ENCODE measurements at regions not wholly inside any gene's neighbourhood (a gene's known extent, or its start where the extent isn't known, plus 50 kb on each side); places are given as distances from the start of the nearest gene placed in this dataset.

- H3K27me3 Mint-ChIP-seq = peaks cover 59% of the 10 kb centered on the region
- DNase-seq (ENCODE audit: low spot score in 2 of 2) (no peak), ATAC-seq (replicated peaks; ENCODE audit: extremely low read depth, poor library complexity, severe bottlenecking) (no peak)
- H3K4me3 Mint-ChIP-seq = no peak overlapping the region
- H3K36me3 Mint-ChIP-seq (ENCODE audit: insufficient read depth) = no peaks in the 10 kb centered on the region
- H3K9me3 Mint-ChIP-seq = no peaks in the 10 kb centered on the region
- no peak overlapping the region for H3K27ac Mint-ChIP-seq (ENCODE audit: low read depth)
- H3K4me1 Mint-ChIP-seq = no peaks in the 10 kb centered on the region
Observed at GRCh38 chr20:10133532-10133931, 85.1 kb upstream of the SNAP25 start.

DNA sequence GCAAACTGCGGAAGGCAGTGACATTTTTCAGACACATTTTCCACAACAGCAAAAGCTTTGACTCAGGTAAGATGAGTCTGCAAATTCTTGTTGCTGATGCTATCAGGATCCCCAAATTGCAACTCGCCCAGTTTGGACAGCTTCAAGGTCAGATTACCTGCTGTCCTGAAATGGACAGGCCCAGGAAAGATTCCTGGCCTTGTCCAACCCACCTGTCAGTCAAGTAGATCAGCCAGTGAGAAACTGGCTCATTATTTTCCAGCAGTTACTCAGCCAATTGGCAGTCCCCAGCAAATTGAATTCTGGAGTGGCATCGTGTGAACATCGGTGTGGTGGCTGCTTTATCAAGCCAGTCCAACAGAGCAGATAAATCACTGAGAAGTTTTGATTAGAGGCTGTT, 84.5 kb upstream of the SNAP25 start:
- Mint-ChIP-seq H3K4me3 (no peak overlapping the region), H3K27me3 (peaks cover 52% of the 10 kb centered on the region), H3K36me3 (ENCODE audit: insufficient read depth) (no peaks in the 10 kb centered on the region), H3K4me1 (no peaks in the 10 kb centered on the region), H3K27ac (ENCODE audit: low read depth) (no peak overlapping the region), H3K9me3 (no peaks in the 10 kb centered on the region)
- no peak for ATAC-seq (replicated peaks; ENCODE audit: extremely low read depth, poor library complexity, severe bottlenecking)
- DNase-seq (ENCODE audit: low spot score in 2 of 2) = no peak

DNA sequence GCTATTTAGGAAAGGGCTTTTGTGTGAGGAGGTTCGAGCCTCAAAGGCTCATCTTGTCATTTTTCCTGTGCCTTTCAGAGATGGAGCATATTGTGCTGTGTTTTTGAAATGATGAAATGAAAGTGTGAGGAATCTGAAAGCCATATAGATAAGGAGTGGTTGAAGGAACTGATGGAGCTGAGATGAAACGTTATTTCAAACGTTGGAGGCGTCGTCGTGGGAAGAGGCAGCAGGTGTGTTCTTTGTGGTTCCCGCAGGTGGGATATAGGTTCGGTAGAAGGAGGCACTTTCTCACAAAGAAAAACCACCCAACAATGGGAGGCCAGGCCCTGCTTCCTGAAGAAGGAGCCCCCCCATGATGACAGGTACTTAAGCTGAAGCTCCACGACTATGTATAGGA, 83.2 kb upstream of the SNAP25 start:
- no peak for ATAC-seq (replicated peaks; ENCODE audit: extremely low read depth, poor library complexity, severe bottlenecking)
- Mint-ChIP-seq H3K36me3 (ENCODE audit: insufficient read depth) (no peaks in the 10 kb centered on the region), H3K27ac (ENCODE audit: low read depth) (no peak overlapping the region), H3K27me3 (peaks cover 40% of the 10 kb centered on the region), H3K9me3 (no peaks in the 10 kb centered on the region), H3K4me1 (no peaks in the 10 kb centered on the region), H3K4me3 (no peak overlapping the region)
- DNase-seq (ENCODE audit: low spot score in 2 of 2) = no peak

- Mint-ChIP-seq H3K9me3 (no peaks in the 10 kb centered on the region), H3K27ac (ENCODE audit: low read depth) (no peak overlapping the region), H3K4me1 (no peaks in the 10 kb centered on the region), H3K4me3 (no peak overlapping the region), H3K36me3 (ENCODE audit: insufficient read depth) (no peaks in the 10 kb centered on the region), H3K27me3 (peaks cover 41% of the 10 kb centered on the region)
- no peak for ATAC-seq (replicated peaks; ENCODE audit: extremely low read depth, poor library complexity, severe bottlenecking)
- no peak for DNase-seq (ENCODE audit: low spot score in 2 of 2)
Observed at GRCh38 chr20:10137032-10137431, 81.6 kb upstream of the SNAP25 start.

DNA sequence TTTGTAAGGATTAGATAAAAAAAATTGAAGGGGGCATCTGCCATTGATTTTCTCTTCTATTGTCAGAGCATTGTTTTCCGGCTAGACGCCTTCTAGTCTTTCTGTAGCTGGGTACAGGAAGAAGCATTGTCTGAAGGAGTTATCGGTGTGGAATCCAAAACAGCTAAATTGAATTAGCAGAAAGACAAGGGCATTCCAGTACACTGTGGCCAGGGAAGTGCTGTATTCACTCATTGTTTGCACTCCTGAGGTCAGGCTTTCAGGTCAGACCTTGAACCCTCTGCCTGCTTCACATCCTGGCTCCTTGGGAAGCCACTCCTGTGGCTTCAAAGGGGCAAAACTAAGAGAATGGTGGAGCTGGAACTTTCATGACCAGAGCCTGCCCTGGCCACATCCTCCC, 81.1 kb upstream of the SNAP25 start:
- Mint-ChIP-seq H3K36me3 (ENCODE audit: insufficient read depth) (no peaks in the 10 kb centered on the region), H3K27me3 (peaks cover 36% of the 10 kb centered on the region), H3K9me3 (no peaks in the 10 kb centered on the region), H3K4me1 (no peaks in the 10 kb centered on the region), H3K27ac (ENCODE audit: low read depth) (no peak overlapping the region), H3K4me3 (no peak overlapping the region)
- no peak for DNase-seq (ENCODE audit: low spot score in 2 of 2)
- no peak for ATAC-seq (replicated peaks; ENCODE audit: extremely low read depth, poor library complexity, severe bottlenecking)

DNA sequence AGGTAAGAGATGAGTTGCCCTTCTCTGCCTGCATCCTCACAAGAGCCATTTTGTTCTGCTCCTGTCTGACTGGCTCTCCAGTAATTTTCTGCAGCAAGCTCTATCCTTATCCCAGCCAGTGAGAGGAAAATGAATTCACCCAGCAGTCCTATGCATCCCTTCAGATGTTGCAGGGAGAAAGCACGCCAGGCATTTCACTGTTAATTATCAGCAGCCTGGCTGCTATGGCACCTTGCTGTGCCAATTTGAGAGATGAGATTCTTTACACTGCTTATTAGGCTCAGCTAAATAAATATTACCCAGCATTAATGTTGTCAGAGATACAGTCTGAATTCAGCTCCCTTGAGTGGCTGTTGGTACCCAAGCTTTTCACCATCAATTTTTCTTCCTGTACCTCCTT, 61.1 kb upstream of the SNAP25 start:
- no peak for DNase-seq (ENCODE audit: low spot score in 2 of 2)
- peaks cover 59% of the 10 kb centered on the region for H3K27me3 Mint-ChIP-seq
- peaks cover 6% of the 10 kb centered on the region for H3K9me3 Mint-ChIP-seq
- H3K4me3 Mint-ChIP-seq = no peak overlapping the region
- no peak for ATAC-seq (replicated peaks; ENCODE audit: extremely low read depth, poor library complexity, severe bottlenecking)
- H3K27ac Mint-ChIP-seq (ENCODE audit: low read depth) = no peak overlapping the region
- no peaks in the 10 kb centered on the region for H3K36me3 Mint-ChIP-seq (ENCODE audit: insufficient read depth)
- no peaks in the 10 kb centered on the region for H3K4me1 Mint-ChIP-seq

DNA sequence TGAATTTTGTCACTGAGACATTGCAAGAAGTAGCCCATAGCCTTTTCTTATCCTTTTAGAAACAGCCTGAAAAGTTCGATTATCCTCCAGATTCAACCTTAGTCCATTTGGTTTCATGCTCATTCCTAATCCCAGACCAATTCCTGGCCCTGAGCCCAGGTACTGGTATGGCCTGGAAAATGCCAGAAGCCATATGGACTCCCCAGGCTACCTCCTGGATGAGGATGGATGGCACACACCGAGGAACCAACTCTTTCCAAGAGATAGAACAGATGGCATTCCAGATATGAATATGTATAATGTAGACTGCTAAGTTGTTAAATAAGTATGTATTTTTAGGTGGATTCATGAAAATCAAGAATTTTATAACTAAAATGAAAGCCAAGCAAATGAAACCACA, 51.6 kb upstream of the SNAP25 start:
- Mint-ChIP-seq H3K4me3 (no peak overlapping the region), H3K36me3 (ENCODE audit: insufficient read depth) (no peaks in the 10 kb centered on the region), H3K9me3 (peaks cover 8% of the 10 kb centered on the region), H3K27me3 (peaks cover 31% of the 10 kb centered on the region), H3K4me1 (no peaks in the 10 kb centered on the region), H3K27ac (ENCODE audit: low read depth) (no peak overlapping the region)
- DNase-seq (ENCODE audit: low spot score in 2 of 2) = no peak
- no peak for ATAC-seq (replicated peaks; ENCODE audit: extremely low read depth, poor library complexity, severe bottlenecking)

- ATAC-seq (replicated peaks; ENCODE audit: extremely low read depth, poor library complexity, severe bottlenecking) (no peak), DNase-seq (ENCODE audit: low spot score in 2 of 2) (no peak)
- Mint-ChIP-seq H3K4me3 (no peak overlapping the region), H3K27me3 (peaks cover 31% of the 10 kb centered on the region), H3K4me1 (peaks cover 4% of the 10 kb centered on the region), H3K27ac (ENCODE audit: low read depth) (no peak overlapping the region), H3K36me3 (ENCODE audit: insufficient read depth) (no peaks in the 10 kb centered on the region), H3K9me3 (peaks cover 8% of the 10 kb centered on the region)
Observed at GRCh38 chr20:10167594-10167993, 51.0 kb upstream of the SNAP25 start.
